Liver (tissue), 3 donors: ENCODE measurements at regions not wholly inside any gene's neighbourhood (a gene's known extent, or its start where the extent isn't known, plus 50 kb on each side); places are given as distances from the start of the nearest gene placed in this dataset.

Experiments used
- CTCF ChIP-seq: fragments of 150-350 bp; IDR thresholded peaks from 2 replicates; pipeline ENCODE4 v1.5.1; 2017; ENCODE audit warnings: improper control_type of control experiment, low read depth, low read length; ENCODE audit not compliant: missing input control
- EGR1 ChIP-seq, 2 donors: IDR thresholded peaks; 2 replicates each; pipeline ENCODE4 v1.6.1; 2016 to 2018; ENCODE audit warnings: antibody characterized with exemption in 2 of 2, low read depth in 2 of 2
- FOXA2 ChIP-seq: IDR thresholded peaks from 2 replicates; pipeline ENCODE4 v1.6.1; 2016; ENCODE audit warnings: antibody characterized with exemption
- GABPA ChIP-seq, 2 donors: IDR thresholded peaks in 1 of 2; conservative IDR thresholded peaks in 1 of 2; 2 replicates each; pipeline ENCODE4 v1.6.1; 2016; ENCODE audit warnings: antibody characterized with exemption in 2 of 2, mild to moderate bottlenecking in 1 of 2, moderate library complexity in 1 of 2
- HNF4G ChIP-seq: IDR thresholded peaks from 2 replicates; pipeline ENCODE4 v1.6.1; 2016; ENCODE audit warnings: antibody characterized with exemption
- RAD21 ChIP-seq, 2 donors: IDR thresholded peaks; 2 replicates each; pipeline ENCODE4 v1.6.1; 2016; ENCODE audit warnings: antibody characterized with exemption in 2 of 2, mild to moderate bottlenecking in 2 of 2
- REST ChIP-seq: IDR thresholded peaks from 2 replicates; pipeline ENCODE4 v1.6.1; 2016; ENCODE audit warnings: antibody characterized with exemption, mild to moderate bottlenecking
- RXRA ChIP-seq, 2 donors: IDR thresholded peaks; 2 replicates each; pipeline ENCODE4 v1.6.1; 2017 to 2018; ENCODE audit warnings: antibody characterized with exemption in 2 of 2, mild to moderate bottlenecking in 1 of 2
- SP1 ChIP-seq: IDR thresholded peaks from 2 replicates; pipeline ENCODE4 v1.6.1; 2018; ENCODE audit warnings: antibody characterized with exemption, mild to moderate bottlenecking
- ZBTB33 ChIP-seq: IDR thresholded peaks from 2 replicates; pipeline ENCODE4 v1.6.1; 2016; ENCODE audit warnings: antibody characterized with exemption
- TF ChIP-seq, protein P1 (sequence below): IDR thresholded peaks from 2 replicates; pipeline ENCODE4 v1.6.1; 2016; ENCODE audit warnings: antibody characterized with exemption
- donor health status: healthy.
- donor health status: healthy.

GRCh38 chr12:66062290-66062625 lies 68.3 kb downstream of the LLPH start:
- TF ChIP-seq SP1, result no peak
- no peak for TF ChIP-seq CTCF
- TF ChIP-seq, protein P1, sequence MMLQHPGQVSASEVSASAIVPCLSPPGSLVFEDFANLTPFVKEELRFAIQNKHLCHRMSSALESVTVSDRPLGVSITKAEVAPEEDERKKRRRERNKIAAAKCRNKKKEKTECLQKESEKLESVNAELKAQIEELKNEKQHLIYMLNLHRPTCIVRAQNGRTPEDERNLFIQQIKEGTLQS, result no peak
- TF ChIP-seq ZBTB33, result no peak
- no peak for TF ChIP-seq RAD21 (IDR thresholded peaks at IDR 0.05)
- no peak for TF ChIP-seq EGR1 (IDR thresholded peaks at IDR 0.05; ENCODE audit: low read depth in 2 of 2)
- no peak for TF ChIP-seq RXRA (IDR thresholded peaks at IDR 0.05)
- TF ChIP-seq REST, result no peak
- TF ChIP-seq GABPA (IDR thresholded peaks at IDR 0.05 in 1 of 2, conservative IDR thresholded peaks at IDR 0.05 in 1 of 2), result no peak
- no peak for TF ChIP-seq FOXA2
- no peak for TF ChIP-seq HNF4G
